Activated effector memory CD4-positive, alpha-beta T cell treated with anti-CD3 and anti-CD28 coated beads, Interleukin-2, amount 50 U/mL, for 16 hours (primary cell): ENCODE measurements at regions not wholly inside any gene's neighbourhood (a gene's known extent, or its start where the extent isn't known, plus 50 kb on each side); places are given as distances from the start of the nearest gene placed in this dataset.
"Not testable (repeated sequence)": the region's sequence is repeated elsewhere in the genome, so short reads cannot be mapped to it uniquely, and the experiment has no call there.

Experiments used
- DNase-seq: peaks from one replicate; pipeline ENCODE4 v3.0.0-alpha.2; 2020

DNA sequence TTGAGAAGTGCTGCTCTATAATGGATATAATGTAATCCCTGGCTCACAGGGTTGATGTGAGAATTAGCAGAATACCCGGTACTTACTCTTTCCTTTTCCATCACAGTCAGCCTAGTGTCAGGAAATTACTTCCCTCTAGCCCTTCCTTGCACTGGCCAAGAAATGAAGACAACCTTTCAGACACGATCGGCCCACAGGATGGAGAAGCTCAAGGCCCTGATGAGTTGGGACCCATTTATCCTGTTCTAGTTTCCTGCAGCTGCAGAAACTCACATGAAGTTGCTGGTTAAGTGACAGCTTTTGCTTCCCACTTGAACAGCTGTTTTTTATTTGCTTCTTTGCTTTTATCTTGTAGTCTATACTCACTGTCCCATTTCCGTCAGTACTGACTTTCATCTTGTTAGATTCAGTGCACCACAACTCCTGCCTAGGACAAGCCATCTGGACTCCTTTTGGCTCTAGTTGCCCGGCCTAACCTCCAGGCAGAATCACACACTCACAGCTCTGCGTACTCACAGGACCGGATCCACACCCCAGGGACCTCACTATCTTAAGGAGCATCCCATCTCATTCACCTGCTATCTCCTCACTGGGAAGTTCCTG is 325.1 kb upstream of the CHRNA7 start:
- DNase-seq = not testable (repeated sequence)

- DNase-seq = not testable (repeated sequence)
Observed at GRCh38 chr15:31707944-31708702, 322.2 kb upstream of the CHRNA7 start.

- not testable (repeated sequence) for DNase-seq
Observed at GRCh38 chr15:31708703-31709327, 321.5 kb upstream of the CHRNA7 start.

GRCh38 chr15:31709479-31709878 is 320.8 kb upstream of the CHRNA7 start:
- not testable (repeated sequence) for DNase-seq

- DNase-seq = not testable (repeated sequence)
Observed at GRCh38 chr15:31710806-31711205, 319.5 kb upstream of the CHRNA7 start.

GRCh38 chr15:31715208-31715607 is 315.1 kb upstream of the CHRNA7 start:
- not testable (repeated sequence) for DNase-seq

DNA sequence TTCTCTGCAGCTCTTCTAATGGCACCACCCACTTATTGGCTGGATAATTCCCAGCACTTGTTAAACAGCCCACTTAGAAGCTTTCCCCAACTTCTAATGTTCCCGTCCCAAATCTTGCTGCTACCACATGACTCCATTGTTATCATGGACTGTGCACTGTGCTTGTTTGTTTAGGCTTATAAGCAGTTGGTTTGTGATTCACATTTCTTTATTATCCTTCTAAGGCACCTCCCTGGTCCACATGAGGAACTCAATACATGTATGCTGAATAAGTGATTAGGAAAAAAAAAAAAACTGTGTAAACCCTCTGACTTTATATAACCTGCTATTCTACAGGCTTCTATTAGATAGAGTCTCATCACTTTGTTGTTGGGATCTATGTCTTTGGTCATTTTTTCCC is 311.7 kb upstream of the CHRNA7 start:
- not testable (repeated sequence) for DNase-seq

DNA sequence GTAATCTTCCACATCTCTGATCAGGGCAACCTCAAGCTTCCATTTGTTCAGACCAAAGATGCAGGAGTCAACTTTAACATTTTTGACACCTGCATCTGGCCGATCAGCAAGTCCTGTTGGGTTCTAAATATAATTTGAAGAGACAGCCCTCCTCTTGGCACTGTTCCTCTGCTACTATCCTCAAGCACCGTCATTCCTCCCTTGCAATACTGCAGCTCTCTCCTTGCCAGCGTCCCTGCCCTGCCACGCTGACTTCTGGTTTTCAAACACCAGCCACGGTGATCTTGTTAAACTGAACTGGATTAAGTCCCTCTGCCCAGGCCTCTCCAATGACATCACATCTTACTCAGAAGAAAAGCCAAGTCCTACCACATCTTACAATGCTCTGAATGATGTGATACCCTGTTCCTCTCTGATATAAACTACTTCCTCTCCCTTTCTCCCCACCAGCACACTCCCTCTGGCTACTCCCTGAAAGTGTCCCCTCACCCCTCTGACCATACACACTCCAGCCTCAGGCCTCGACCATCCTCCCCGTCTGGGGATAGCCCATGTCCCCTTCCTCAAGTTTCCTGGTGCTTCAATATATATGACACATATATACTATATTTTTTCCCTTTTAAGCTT is 310.8 kb upstream of the CHRNA7 start:
- DNase-seq = not testable (repeated sequence)

DNA sequence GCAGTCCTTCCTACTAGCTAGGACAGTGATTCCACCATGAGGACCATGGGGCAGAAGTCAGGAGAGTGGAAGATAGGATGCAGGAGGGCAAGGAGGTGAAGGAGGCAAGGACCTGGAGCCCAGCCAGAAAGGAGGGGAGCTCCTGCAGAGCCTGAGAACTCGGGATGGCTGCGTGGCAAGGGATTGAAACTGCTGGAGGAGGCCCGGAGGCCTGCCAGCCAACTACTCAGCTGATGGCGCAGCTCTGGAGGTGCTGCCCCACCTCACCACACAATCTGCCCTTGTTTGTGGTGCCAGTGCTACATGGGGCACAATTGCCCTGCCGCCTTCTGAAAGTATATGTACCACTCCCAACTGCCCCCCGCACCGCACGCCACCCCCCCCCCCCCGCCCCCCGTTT is 307.3 kb upstream of the CHRNA7 start:
- DNase-seq = not testable (repeated sequence)

DNA sequence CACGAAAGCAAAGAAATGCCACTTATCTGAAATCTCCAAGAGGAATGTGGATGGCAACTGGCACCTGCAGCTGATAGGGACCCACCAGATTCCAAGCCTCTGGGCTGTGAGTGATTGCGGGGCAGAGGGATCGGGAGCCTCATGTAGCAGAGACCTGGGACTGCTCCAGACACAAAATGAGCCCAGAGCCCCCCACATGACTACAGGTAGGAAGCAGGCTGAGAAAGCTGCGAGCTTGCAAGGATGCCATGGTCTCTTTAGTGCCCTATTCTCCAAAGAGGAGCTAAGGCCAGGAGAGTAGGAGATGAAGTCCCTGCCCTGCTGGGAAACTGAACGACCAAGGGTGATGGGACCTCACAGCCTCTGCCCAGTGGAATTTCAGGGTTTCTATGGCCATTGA is 305.4 kb upstream of the CHRNA7 start:
- not testable (repeated sequence) for DNase-seq

- DNase-seq = not testable (repeated sequence)
Observed at GRCh38 chr15:31725619-31726018, 304.7 kb upstream of the CHRNA7 start.

DNA sequence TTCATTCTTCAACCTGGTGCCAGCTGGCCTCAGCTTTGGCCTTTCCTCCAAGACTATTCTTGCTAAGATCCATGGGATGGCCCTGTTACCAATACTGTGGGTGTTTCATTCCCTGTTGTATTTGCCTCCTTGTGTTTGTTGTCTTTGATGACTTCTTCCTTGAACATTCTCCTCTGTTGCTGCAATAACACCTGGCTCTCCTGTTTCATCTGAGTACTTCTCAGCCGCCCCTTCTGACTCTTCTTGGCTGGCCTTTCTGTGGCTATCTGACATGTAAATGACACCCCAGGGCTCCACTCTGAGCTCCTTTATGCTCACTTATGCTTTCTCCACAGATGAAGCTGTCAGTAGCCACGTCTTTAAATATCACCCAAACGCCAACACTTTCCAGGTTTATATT is 302.7 kb upstream of the CHRNA7 start:
- no peak for DNase-seq

GRCh38 chr15:31732726-31733125 is 297.6 kb upstream of the CHRNA7 start:
- DNase-seq = no peak

- DNase-seq = no peak
Observed at GRCh38 chr15:31733424-31733823, 296.9 kb upstream of the CHRNA7 start.

DNA sequence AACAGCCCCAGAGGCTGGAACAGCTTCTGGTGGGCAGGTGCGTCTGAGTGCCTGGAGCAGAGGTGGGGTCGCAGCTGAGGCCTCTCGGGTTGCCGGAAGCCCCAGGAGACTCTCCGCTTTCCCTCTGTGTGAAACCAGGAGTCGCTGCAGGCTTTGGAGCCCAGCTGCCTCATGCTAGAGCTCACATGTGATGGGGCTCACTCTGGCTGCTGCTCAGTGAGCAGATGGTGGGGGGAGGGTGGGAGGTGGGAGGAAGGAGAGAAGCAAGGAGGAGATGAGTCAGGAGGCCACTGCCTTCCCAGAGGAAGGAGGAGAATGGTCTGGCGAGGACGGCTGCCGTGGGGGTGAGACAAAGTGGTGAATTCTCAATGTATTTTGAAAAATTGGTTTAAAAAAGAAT is 290.1 kb upstream of the CHRNA7 start:
- DNase-seq = no peak

GRCh38 chr15:31745841-31746240 is 284.5 kb upstream of the CHRNA7 start:
- DNase-seq = no peak

DNA sequence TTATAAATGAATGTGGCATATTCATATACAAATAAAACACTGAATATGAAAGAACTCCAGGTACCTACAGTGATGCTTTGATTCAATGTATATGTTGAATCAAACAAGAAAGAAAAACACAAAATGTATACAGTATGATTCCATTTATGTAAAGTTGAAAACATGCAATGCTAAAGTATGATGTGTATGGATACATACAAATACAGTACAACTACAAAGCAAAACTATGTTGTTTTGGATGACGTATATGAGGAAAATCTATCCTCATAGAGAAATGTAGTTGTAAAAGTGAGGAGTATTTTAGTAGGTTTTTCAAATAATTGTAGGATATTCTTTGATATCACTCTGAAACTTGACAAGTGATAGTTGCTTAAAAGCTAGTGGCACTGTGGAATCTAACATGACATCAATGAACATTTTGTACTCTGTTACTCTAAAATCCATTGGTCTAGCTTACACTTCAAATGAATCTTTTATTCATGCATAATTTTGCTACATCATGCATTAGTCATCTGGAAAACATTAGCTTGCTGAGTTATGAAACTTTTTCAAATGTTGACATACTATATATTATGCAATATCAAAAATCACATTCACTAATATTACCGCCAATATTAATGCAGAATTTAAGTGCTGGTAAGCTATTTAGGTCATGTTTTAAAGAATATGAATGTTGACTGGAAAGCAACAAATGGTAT is 278.1 kb upstream of the CHRNA7 start:
- DNase-seq = no peak

DNA sequence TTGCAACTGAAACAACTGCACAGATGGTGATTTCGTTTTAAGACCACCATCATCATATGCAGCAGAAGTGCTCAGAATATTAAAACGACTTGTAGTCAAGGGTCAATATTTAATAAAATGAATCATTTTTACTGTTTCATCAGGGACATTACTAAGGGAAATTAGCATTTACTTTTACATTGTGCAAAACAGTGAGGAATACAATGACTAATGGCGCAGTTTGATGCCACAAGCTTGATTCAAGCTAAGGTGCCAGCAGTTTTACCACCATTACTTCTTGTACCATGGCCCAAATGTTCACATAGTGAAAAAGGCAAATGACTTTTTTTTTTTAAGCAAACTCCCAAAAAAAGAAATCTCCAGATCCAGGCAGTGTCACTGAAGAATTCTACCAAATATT is 277.4 kb upstream of the CHRNA7 start:
- DNase-seq = no peak

GRCh38 chr15:31758126-31758525 is 272.2 kb upstream of the CHRNA7 start:
- no peak for DNase-seq

DNA sequence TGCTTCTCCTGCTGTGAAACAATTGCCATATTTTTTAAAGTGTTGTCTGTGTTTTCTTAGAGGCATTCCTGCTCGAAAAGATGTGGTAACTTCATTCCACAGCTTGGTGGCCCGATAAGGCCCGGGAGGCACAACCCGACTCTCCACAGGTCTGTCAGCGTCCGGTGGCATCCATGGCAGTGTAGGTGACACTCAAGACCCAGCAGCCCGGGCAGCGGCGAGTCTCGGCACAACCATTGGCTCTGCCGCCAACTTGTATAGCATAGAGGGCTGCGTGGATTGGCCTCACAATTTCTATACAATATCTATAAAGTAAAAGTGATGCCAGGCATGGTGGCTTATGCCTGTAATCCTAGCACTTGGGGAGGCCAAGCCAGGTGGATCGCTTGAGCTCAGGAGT is 262.3 kb upstream of the CHRNA7 start:
- DNase-seq = no peak

DNA sequence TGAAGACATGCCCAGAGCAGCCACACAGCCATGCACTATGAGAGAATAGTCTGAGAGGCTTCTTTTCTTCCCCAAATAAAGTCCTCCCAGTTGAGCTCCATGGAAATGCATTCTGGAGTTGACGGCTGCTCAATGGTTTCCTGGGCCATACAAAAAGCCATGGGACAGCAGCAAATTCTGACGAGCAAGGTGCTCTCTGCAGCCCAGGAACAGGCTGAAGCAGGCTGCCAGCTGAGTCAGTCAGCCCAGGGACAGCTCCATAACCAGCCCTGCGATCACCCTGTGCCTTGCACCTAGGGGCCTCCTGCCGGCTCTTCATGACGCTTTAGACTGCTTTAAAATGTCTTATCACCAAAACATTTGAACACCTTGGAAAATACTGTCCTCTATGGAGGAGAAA is 256.3 kb upstream of the CHRNA7 start:
- DNase-seq = no peak

- no peak for DNase-seq
Observed at GRCh38 chr15:31776039-31776438, 254.3 kb upstream of the CHRNA7 start.

DNA sequence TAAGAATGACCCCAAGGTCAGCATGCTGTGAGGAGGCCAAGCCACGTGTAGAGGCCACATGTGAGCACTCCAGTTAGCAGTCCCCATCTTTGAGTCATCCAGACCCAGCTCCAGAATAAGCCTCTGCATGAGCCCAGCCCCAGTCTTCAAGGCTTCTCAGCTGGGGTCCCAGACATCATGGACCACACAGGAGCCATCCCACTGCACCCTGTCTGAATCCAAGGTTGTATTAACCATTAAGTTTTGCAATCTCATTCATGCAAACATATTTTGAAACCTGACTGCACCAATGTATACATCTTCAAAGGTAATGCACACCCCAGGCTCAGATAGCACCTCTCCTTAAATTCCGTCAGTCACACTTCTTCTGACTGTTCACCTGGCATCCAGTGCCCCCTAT is 249.1 kb upstream of the CHRNA7 start:
- DNase-seq = no peak
